Suppressor macrophage (primary cell): ENCODE measurements at regions not wholly inside any gene's neighbourhood (a gene's known extent, or its start where the extent isn't known, plus 50 kb on each side); places are given as distances from the start of the nearest gene placed in this dataset.
A peak's percentile ranks its signal among the peaks of the same experiment; 100 is the strongest.
"Not testable (repeated sequence)": the region's sequence is repeated elsewhere in the genome, so short reads cannot be mapped to it uniquely, and the experiment has no call there.

Experiments used
- DNase-seq, 4 experiments: peaks; one replicate each; pipeline ENCODE4 v3.0.0-alpha.2; 2020 to 2022

DNA sequence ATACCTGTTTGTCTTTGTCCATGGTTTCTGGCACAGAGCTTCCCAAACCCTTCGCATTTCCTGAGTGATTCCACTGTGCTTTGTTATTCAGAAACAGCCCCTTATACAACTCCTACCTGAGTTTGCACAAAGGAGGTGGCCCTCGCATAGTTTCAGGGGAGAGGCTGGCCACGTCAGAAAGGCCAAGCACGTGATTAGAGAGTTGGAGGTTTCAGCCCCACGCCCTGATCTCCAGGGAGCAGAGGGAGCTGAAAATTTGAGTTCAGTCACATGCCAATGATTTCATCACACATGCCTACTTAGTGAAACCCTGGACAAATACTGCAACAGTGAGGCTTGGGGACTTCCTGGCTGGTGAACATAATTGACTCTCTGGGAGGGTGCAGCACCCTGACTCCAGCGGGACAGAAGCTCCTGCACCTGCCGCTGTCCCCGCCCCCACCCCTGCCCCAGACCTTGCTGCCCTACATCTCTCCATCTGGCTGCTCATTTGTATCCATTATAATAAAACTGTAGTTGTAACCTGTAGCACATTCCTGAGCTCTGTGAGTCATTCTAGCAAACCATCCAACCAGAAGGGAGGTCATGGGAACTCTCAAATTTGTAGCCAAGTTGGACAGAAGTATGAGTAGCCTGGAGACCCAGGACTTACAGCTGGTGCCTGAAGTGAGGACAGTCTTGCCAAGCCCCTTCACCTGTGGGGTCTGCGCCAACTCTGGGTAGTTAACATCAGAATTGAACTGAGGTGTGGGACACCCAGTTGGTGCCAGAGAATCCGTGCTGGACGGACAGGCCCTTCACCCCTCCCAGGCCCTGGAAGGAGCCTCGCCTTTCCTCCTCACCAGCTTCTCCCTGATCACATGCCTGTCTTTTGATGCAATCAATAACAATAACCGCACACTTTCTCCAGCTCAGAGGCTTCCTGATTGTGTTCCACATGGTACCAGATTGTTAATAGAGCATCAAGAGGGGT is 224.3 kb downstream of the ANAPC1 start:
- peak; percentile 80 to 92 (median 88) for DNase-seq

DNA sequence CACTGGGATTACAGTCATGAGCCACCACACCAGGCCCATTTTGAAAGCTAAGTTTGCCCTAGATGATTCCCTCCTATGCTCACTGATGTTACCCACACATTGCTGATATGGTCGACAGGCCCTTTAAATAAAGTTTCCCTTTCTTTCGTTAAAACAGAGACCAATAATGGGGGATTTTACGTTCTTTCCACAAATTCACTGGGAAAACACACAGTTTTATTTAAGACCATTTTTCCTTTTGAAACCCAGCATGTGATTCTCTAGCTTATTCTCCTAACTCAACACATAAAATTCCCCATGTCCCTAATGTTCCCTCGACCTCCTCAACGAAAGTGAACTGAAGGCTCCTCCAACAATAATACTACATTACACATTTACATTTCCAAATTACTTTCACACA is 223.2 kb downstream of the ANAPC1 start:
- DNase-seq, result no peak

DNA sequence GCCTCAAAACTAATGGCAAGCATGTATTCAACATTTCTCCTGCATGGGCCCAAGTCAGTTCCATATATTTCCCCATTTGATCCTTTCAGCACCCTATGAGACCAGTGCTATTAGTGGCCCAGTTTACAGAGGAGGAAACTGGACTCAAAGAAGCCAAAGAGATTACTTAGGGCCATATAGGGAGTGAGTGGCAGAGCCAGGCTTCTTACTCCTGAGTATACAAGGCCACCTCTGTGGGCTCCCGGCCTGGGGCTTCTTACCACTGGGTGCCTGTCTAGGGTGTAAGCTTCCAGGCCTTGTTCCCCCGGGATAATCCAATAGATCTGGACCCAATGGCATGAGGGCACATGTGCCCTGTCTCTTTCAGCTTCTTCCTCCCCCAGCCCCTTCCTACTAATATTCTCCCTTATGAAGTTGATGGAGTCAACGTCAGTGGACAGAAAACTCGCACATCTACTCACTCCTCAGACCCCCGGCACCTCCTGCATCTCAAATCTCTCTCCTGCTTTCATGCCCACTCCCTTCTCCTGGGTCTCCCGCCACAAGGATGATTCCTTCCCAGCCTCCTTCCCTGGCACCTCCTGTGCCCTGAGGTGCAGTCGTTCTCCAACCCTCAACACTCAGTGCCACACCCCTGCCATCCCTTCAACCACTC is 222.6 kb downstream of the ANAPC1 start:
- no peak for DNase-seq

DNA sequence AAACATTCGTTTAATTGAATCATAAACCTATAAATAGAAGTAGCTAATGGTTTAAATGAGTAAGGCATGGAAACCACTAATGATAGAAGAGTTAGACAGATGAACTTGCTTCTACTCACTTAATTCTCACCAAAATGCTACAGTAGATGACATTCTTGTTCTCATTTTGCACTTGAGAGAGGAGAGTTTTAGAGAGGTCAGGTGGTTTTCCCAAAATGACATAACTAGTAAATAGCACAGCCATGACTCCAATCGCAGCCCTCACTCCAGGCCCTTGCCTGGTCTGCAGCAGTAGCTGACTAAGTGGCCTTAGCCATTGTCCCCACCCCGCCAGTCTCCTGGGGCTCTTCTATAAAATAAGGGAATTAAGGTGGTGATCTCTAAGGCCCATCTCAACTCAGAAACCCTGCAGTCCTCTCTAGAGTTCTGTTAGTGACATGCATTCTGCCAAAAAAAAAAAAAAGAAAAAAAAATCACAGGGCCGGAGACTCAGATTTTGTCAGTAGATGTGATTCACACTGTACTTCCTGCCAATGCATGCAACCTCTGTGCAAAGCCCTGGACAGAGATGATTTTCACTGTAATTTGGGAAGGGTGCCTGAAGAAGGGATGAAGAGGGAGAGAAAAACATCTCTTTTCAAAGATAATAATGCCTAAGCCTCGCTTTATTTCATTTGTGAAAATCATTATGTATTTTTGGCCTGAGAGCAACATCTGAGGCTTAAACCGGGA is 221.8 kb downstream of the ANAPC1 start:
- peak; percentile 31 to 66 (median 48) for DNase-seq

DNA sequence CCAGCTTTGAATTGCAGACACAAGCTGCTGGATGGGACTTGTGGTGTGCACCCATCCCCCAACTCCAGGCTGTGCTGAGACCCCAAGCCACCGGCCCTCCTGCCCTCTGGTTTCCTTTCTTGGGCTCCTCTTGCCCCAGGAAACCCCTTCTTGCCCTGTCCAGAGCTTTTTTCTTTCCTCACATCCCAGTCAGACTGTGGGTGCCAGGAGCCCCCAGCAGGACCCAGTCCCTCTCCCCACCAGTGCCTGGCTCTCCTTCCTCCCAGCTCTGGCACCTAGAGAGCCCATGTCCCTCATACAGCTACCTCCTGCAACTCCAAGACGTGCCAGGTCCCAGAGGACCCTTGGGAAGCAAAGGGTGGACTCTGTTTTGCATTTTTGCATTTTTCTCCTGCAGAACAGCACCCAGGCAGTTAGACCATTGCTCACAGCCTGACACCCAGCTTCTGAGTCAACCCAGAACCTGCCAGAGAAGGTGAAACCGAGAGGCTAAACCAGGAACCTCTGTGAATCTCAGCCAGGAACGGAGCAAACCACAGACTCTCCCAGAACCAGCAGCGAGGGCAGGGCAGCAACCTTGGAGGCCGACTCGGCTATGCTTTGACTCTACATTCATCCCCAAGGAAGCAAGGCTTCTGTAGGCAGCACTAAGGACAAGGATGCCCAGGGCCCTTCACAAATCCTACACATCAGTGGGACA is 221.1 kb downstream of the ANAPC1 start:
- no peak for DNase-seq

DNA sequence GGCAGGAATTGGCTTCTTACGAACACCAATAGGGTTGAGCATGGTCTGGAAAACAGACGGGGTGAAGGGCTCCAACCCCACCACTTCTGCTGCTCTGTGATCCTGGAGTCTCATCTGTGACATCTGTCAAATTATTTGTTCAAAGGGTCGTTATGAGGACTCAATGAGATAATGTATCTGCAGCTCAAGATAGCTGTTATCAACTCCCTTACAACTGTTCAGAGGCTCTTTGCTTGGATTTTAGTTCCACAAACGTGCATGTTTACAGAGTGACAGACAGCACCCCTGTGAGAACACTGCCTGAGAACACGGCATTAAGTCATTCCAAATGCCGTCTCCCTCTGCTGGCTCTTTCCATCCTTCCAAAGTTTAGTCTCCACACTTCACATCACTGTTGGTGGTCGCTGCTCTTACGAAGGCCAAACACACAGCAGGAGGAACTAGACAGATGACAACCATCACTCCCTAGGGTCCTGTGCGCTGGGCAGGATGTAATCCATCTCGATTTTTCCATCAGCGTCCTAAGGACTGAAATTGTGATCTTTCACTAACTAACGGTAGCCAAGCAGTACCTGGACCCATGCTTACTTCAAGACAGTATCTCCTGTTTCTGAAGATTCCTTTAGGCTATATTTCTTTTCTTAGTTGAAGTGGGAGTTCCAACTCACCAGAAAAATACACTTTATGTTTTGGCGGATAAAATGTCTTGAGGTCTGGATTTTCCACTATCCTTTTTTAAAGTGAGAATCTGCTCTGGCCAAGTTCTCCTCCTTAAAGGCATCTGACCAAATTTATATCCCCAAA is 220.3 kb downstream of the ANAPC1 start:
- DNase-seq, result no peak

DNA sequence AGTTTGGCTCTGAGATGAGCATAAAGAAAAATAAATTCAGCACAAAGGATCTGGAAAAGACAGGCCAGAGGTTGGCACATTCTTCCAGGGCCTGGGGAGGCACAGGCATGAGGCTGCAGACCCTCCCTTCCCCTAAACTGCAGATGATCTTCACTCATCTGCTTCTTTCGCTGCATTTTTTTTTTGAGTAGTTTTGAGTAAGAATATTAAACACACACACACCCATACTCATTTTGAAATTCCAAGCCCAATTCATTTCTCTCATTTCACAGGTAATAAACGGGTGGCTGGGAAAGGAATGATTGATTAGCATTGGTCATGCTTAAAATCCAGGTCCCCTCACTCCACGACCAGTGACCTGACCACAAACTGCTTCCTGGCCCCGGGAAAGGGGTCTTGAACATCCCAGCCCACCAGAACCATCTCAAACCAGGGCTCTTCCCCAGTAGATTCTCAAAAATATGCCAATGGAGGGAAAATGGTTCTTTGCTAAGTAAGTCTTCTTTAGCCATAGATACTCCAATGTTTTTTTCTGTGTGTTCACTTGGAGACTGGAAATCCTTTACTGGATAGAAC is 219.6 kb downstream of the ANAPC1 start:
- no peak for DNase-seq

DNA sequence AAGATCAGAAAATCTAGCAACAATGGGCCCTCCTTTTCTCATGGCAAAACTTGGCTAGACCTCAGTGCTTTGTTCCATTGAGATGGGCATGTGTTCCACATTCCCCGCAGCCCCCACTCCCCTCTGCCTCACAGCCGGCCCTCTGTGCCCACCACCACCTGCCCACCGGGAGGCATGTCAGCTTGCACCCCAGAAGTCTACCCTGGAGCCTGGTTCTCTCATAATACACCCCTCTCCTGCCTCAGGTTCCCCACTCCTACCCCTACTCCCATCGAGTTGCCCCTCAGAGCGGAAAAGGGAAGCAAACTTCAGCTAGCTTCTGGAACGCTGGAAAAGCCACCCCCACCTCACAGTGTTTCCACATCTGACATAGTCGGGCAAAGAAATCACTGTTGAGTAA is 219.0 kb downstream of the ANAPC1 start:
- no peak for DNase-seq

DNA sequence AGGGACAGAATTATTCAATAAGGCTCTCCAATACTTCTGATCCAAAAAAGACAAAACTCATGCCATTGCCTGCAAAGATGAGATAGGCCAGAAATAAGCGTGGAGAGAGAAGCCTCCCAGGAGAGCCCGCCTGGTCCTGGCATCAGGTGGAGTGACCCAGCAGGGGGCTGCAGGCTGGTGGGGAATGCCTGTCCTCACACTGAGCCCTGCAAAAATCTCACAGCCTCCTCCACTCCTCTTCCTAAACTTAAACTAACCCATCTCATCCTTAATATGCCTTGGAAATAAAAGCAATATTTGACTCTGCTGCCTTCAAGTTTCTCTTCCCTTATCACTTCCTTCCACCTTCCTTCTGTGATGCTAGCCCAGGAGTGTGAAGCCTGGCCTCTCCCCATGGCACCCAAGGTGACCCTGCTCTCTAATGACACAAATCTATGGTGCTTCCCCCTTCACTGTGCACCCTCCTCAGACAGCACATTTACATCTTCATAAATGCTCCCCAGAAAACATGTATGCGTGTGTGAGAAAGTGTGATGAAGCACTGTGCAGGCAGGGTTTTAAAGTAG is 218.4 kb downstream of the ANAPC1 start:
- peak in 1 of 4 experiments; percentile 14 for DNase-seq

DNA sequence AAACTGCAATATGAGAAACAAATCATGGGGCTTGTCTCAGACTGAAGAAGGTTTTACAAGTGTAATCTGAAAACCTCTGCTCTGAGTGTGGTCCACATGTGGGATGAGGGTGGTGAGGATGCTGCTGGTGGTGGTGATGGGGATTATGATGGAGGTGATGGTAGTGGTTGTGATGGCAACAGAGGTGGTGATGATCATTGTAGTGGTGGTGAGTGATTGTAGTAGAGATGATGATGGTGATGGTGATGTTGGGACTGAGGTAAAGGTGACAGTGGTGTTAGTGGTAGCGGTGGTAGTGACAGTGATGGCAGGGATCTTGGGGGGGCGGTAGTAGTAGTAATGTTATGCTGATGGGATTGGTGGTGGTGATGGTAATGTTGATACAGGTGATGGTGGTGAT is 217.8 kb downstream of the ANAPC1 start:
- no peak for DNase-seq

DNA sequence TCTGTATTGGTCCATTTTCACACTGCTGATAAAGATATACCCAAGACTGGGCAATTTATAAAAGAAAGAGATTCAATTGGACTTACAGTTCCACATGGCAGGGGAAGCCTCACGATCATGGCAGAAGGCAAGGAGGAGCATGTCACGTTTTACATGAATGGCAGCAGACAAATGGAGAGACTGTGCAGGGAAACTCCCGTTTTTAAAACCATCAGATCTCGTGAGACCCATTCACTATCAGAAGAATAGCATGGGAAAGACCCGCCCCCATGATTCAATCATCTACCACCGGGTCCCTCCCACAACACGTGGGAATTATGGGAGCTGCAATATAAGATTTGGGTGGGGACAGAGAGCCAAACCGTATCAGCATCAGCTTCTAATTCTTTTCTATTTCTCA is 217.0 kb downstream of the ANAPC1 start:
- no peak for DNase-seq

DNA sequence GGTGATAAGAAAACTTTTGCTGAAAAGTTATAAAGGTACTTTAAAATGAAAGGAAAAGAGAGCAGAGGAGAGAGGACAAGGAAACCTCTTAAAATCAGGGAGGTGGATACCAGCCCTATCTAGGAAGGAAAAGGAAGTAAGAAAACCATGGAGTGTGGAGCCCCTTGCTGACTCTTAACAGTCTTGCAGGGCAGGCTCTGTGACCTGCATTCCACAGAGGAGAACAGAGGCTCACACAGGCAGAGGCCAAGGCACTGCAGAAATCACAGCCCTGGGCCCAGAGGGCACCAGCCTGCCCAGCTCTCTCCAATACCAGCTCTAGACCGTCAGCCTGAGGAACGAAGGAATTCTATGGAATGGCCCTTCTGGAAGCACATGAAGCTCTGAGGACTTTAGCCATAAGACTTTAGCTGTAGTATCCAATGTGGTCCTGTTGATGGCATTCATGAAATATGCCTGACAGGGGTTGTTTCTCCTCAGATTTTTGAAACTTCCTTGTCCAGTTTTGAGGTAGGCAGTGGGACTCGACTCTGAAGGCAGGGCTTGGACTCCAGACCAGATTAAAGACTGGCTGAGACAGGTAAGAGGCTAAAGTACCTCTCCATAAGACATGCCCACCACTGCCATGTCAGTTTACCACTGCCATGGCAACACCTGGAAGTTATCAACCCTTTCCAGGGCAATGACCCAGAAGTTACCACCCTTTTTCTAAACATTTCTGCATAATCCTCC is 216.3 kb downstream of the ANAPC1 start:
- DNase-seq, result peak; percentile 53 to 75 (median 71)

DNA sequence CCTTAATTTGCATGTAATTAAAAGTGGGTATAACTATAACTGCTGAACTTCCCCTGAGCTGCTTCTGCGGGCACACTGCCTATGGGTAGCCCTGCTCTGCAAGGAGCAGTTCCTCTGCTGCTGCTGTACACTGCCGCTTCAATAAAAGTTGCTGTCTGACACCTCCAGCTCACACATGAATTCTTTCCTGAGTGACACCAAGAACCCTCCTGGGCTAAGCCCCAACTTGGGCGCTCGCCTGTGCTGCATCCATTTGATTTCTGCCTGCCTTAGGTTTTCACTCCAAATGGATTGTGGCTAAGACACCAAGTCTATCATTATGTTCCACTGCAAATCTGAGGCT is 215.7 kb downstream of the ANAPC1 start:
- DNase-seq, result peak in 1 of 4 experiments; percentile 30

DNA sequence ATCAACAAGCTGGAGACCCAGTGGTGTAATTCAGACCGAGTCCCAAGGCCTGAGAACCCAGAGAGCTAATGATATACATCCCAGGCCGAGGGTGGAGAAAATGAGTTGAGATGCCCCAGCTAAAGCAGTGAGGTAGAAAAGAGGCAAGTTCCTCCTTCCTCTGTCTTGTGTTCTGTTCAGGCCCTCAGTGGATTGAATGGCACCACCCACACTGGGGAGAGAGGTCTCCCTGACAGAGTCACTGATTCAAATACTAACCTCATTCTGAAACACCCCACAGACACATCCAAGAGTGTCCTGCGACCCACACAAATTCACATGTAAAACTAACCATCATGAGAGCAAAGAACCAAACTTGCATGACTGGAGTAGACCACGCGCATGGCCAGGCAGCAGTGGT is 215.3 kb downstream of the ANAPC1 start:
- peak; percentile 45 to 74 (median 60) for DNase-seq

DNA sequence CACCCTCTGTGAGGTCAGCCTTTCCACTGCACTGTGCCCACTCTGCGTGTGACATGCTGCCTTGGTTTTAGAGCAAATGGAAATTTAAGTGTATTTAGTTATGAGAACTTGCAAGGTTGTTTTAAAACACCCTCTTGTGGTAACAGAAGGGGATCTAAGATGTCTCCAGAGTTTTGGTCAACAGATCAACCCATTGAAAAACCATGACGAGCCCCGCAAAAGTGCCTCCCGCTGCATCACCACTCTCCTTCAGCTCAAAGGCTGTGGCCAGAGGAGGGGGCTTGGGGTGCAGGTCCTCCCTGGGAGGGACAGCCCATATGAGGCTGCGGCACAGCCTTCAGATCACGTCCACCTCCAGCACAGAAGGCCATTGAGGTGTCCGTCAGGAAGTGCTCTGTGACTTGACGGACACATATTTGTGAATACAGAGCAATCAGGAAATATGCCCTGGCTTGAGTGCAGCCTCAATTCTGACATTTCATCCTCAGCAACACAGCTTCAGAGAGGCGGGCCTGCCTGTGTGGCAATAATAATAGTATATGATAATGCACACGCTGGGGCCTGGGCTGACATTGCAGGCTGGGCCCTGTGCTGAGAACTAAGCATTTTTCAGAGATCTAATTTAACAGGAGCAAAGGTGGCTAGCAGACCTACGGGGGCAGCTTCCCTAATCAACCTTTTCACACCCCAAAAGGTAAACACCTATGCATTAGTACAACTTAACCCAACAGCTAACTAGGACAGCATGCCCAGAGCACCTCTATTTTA is 213.9 kb downstream of the ANAPC1 start:
- DNase-seq, result peak in 1 of 4 experiments; percentile 15

DNA sequence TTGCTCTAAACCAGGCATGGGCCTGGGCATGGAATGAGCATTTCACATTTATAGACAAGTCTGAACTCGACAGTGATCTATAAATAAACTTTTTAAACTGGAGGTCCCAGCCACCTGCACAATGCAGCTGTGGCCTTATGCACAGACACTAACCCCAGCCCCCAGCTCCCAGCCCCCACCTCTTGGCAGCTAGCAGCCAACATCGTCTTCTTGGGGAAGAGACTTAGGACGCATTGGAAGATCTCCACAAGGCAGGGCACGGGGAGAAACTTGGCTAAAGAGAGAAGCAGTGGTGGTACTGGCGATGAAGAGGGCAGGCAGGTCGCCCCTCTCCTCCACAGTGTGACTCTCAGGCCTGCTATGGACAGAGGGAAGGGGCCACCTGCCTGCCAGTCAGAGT is 213.2 kb downstream of the ANAPC1 start:
- no peak for DNase-seq

DNA sequence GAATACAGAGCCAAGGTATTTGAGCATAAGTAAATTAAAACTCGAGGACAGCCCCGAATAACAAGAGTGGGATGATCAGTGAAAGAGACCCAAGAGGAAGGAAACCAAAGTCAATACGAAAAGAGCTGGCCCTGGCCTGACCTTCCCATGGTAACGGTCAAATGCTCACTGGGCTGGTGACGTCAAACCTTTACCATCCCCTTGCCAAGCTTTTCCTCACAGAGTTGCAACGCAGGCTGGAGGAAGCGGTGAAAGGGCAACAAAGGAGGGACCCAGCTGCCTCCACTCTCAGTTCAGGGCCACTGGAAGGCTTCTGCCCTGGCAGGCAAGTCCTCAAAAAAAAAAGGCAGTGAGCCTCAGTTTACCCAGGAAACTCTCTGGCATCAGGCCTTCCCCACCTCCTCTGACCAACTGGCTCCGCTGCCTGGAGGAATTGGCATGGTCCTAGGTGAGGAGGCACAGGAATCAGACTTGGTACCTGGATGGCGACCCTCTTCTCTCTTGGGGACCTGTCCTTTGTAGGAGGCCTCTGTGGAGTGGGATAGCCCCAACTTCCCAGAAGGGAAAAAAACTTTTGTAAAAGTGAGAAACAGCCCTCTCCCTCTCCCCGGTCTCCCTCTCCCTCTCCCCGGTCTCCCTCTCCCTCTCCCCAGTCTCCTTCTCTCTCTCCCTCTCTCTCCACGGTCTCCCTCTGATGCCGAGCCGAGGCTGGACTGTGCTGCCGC is 212.4 kb downstream of the ANAPC1 start:
- DNase-seq, result peak; percentile 91 to 97 (median 94)

DNA sequence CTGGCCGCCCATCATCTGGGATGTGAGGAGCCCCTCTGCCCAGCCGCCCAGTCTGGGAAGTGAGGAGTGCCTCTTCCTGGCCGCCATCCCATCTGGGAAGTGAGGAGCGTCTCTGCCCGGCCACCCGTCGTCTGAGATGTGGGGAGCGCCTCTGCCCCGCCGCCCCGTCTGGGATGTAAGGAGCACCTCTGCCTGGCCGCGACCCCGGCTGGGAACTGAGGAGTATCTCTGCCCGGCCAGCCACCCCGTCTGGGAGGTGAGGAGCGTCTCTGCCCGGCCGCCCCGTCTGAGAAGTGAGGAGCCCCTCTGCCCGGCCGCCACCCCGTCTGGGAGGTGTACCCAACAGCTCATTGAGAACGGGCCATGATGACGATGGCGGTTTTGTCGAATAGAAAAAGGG is 211.4 kb downstream of the ANAPC1 start:
- not testable (repeated sequence) for DNase-seq

DNA sequence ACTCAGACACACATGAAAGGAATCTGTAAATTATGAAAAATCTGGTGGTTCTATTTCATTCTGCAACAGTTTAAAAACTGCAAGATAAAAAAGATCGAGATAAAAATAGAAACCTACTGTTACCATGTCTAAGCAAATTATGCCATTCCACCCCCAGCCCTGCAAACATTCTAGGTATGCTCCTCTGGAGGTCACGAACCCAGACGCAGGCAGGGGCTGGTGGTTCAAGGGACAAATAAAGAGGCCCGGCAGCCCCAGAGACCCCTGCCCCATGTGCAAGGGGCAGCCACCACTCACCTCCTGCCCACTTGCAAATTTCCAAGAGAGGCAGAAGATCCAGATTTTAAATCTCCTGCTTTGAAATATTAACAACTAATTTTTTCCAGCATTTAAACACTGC is 210.5 kb downstream of the ANAPC1 start:
- DNase-seq, result no peak
